Posterior cingulate gyrus (tissue), 11 donors: ENCODE measurements at regions not wholly inside any gene's neighbourhood (a gene's known extent, or its start where the extent isn't known, plus 50 kb on each side); places are given as distances from the start of the nearest gene placed in this dataset.

ENCODE experiments used
- DNase-seq, 10 donors: peaks; one replicate each; pipeline versions ENCODE4 v3.0.0 to v3.0.0-alpha.2; 2020 to 2021; ENCODE audit warnings: mixed read lengths in 3 of 10
- intact Hi-C: fragments of 100-400 bp; cut with DNase I; formaldehyde crosslinking; loops from one replicate; pipeline ENCODE4 v1.15.1; 2023

- intact Hi-C loops, result no loop called here
- DNase-seq, result no peak
These were observed 517.6 kb downstream of the BNC2 start for GRCh38 chr9:16352791-16353401.

GRCh38 chr9:16356196-16356765, 514.2 kb downstream of the BNC2 start:
- DNase-seq, result no peak
- intact Hi-C loops, result no loop called here

- DNase-seq, result no peak
- intact Hi-C loops, result no loop called here
These were observed 512.6 kb downstream of the BNC2 start for GRCh38 chr9:16357828-16358227.

- no peak for DNase-seq
- intact Hi-C loops, result no loop called here
These were observed 511.7 kb downstream of the BNC2 start for GRCh38 chr9:16358751-16359150.
